SK-N-SH (cell line): ENCODE measurements at regions not wholly inside any gene's neighbourhood (a gene's known extent, or its start where the extent isn't known, plus 50 kb on each side); places are given as distances from the start of the nearest gene placed in this dataset.

ENCODE experiments used
- CTCF ChIA-PET: fragments of 300-600, 350-600 bp; formaldehyde crosslinking; extraction: SDS; loops from one replicate; lab custom pipeline; 2021; lab: Yijun Ruan, JAX
- POLR2A ChIA-PET: fragments of 350-600 bp; sonication (Branson Sonifier 250); formaldehyde crosslinking; extraction: SDS; loops from one replicate; lab custom pipeline; 2020; ENCODE audit warnings: antibody characterized with exemption, inconsistent platforms; lab: Yijun Ruan, JAX
- DNase-seq: peaks from one replicate; pipeline ENCODE4 v3.0.0; 2012
- H2AFZ ChIP-seq: fragments of 200-600 bp; sonication (generic); 2 replicates; pipeline ENCODE4 v1.8.1; 2016; ENCODE audit warnings: antibody characterized with exemption, mild to moderate bottlenecking, low read depth
- H3F3A ChIP-seq: fragments of 200-600 bp; sonication (generic); replicated peaks from 2 replicates; pipeline ENCODE3; 2016; ENCODE audit warnings: antibody characterized with exemption, mild to moderate bottlenecking; ENCODE audit not compliant: insufficient read depth
- H3K27ac ChIP-seq, 2 experiments: fragments of 200-500 bp in 1 of 2; fragments of 200-600 bp in 1 of 2; sonication (Bioruptor generic) in 1 of 2; sonication (generic), shearing (Covaris generic) in 1 of 2; 2 replicates each; pipeline versions ENCODE4 v1.5.1 to v1.6.1; 2014 to 2016; ENCODE audit warnings: low read depth in 2 of 2, inconsistent platforms in 1 of 2, low read length in 1 of 2, mild to moderate bottlenecking in 1 of 2, mixed read lengths in 1 of 2
- H3K27me3 ChIP-seq: fragments of 200-600 bp; sonication (generic), shearing (Covaris generic); 2 replicates; pipeline ENCODE4 v1.6.1; 2016; ENCODE audit warnings: mixed run types; ENCODE audit not compliant: insufficient read depth
- H3K36me3 ChIP-seq, 2 experiments: fragments of 200-500 bp in 1 of 2; fragments of 200-600 bp in 1 of 2; sonication (Bioruptor generic) in 1 of 2; sonication (generic) in 1 of 2; replicated peaks in 1 of 2; 2 replicates each; pipeline versions ENCODE3 to v1.5.1; 2014 to 2016; ENCODE audit warnings: low read length in 1 of 2, mild to moderate bottlenecking in 1 of 2; ENCODE audit not compliant: insufficient read depth in 2 of 2, control insufficient read depth in 1 of 2
- H3K4me1 ChIP-seq, 2 experiments: fragments of 200-500 bp in 1 of 2; fragments of 200-600 bp in 1 of 2; sonication (Bioruptor generic) in 1 of 2; sonication (generic), shearing (Covaris generic) in 1 of 2; 2 replicates each; pipeline versions ENCODE4 v1.5.1 to v1.6.1; 2014 to 2016; ENCODE audit warnings: low read depth in 1 of 2, low read length in 1 of 2, mixed run types in 1 of 2; ENCODE audit not compliant: insufficient read depth in 2 of 2, control insufficient read depth in 1 of 2
- H3K4me2 ChIP-seq: fragments of 200-600 bp; sonication (generic), shearing (Covaris generic); 2 replicates; pipeline ENCODE4 v1.6.1; 2017; ENCODE audit warnings: mixed run types
- H3K4me3 ChIP-seq, 2 experiments: fragments of 200-500 bp in 1 of 2; fragments of 200-600 bp in 1 of 2; sonication (Bioruptor generic) in 1 of 2; sonication (generic), shearing (Covaris generic) in 1 of 2; 2 replicates each; pipeline versions ENCODE4 v1.5.1 to v1.8.1; 2014 to 2016; ENCODE audit warnings: low read depth in 2 of 2, inconsistent platforms in 1 of 2, low read length in 1 of 2, mild to moderate bottlenecking in 1 of 2, mixed read lengths in 1 of 2, moderate library complexity in 1 of 2
- H3K79me2 ChIP-seq: fragments of 200-600 bp; sonication (generic); 2 replicates; pipeline ENCODE4 v1.8.1; 2017; ENCODE audit warnings: mild to moderate bottlenecking; ENCODE audit not compliant: insufficient read depth
- H3K9ac ChIP-seq: fragments of 200-600 bp; sonication (generic); 2 replicates; pipeline ENCODE4 v1.6.1; 2017; ENCODE audit warnings: mixed run types
- H3K9me2 ChIP-seq: fragments of 200-600 bp; sonication (generic); 2 replicates; pipeline ENCODE4 v1.6.1; 2017; ENCODE audit warnings: mixed run types
- H3K9me3 ChIP-seq: fragments of 200-600 bp; sonication (generic); 2 replicates; pipeline ENCODE4 v1.6.1; 2017; ENCODE audit warnings: mixed run types, mild to moderate bottlenecking, moderate library complexity
- H4K20me1 ChIP-seq: fragments of 200-600 bp; sonication (generic); 2 replicates; pipeline ENCODE4 v1.6.1; 2017; ENCODE audit warnings: mild to moderate bottlenecking, mixed run types; ENCODE audit not compliant: insufficient read depth
- CTCF ChIP-seq: fragments of 200-600 bp; sonication (generic); IDR thresholded peaks from 2 replicates; pipeline ENCODE4 v1.6.1; 2017; ENCODE audit warnings: antibody characterized with exemption, mild to moderate bottlenecking, moderate library complexity
- EP300 ChIP-seq, 2 experiments: IDR thresholded peaks; 2 replicates each; pipeline versions ENCODE4 v1.4.0 to v1.6.1; 2012; ENCODE audit warnings: borderline replicate concordance in 1 of 2, low read depth in 1 of 2, low read length in 1 of 2
- FOSL2 ChIP-seq: IDR thresholded peaks from 2 replicates; pipeline ENCODE4 v1.4.0; 2012; ENCODE audit warnings: low read depth, mild to moderate bottlenecking, moderate library complexity, borderline replicate concordance
- FOXJ3 ChIP-seq: sonication (generic); formaldehyde crosslinking; IDR thresholded peaks from 2 replicates; pipeline ENCODE4 v1.5.1; 2020; ENCODE audit warnings: mild to moderate bottlenecking, missing genetic modification reagents
- FOXM1 ChIP-seq: IDR thresholded peaks from 2 replicates; pipeline ENCODE4 v1.4.0; 2012; ENCODE audit warnings: low read depth, mild to moderate bottlenecking
- GABPA ChIP-seq: IDR thresholded peaks from 2 replicates; pipeline ENCODE4 v1.4.0; 2012; ENCODE audit warnings: low read depth, mild to moderate bottlenecking
- GATA2 ChIP-seq: sonication (generic); formaldehyde crosslinking; IDR thresholded peaks from 2 replicates; pipeline ENCODE4 v1.5.0; 2020; ENCODE audit warnings: mild to moderate bottlenecking, missing genetic modification reagents
- MAX ChIP-seq: IDR thresholded peaks from 2 replicates; pipeline ENCODE4 v1.4.0; 2012; ENCODE audit warnings: low read depth
- MEF2A ChIP-seq: IDR thresholded peaks from 2 replicates; pipeline ENCODE4 v1.4.0; 2012; ENCODE audit warnings: low read depth, borderline replicate concordance
- MXI1 ChIP-seq: IDR thresholded peaks from 2 replicates; pipeline ENCODE4 v1.6.1; 2012; ENCODE audit warnings: mild to moderate bottlenecking, low read depth, low read length, improper control_type of control experiment
- NRF1 ChIP-seq: IDR thresholded peaks from 2 replicates; pipeline ENCODE4 v1.6.1; 2012; ENCODE audit warnings: low read depth, mild to moderate bottlenecking, low read length
- POLR2AphosphoS5 ChIP-seq: IDR thresholded peaks from 2 replicates; pipeline ENCODE4 v1.6.1; 2012; ENCODE audit warnings: low read depth, low read length
- REST ChIP-seq: IDR thresholded peaks from 2 replicates; pipeline ENCODE4 v1.6.1; 2012; ENCODE audit warnings: mild to moderate bottlenecking, low read depth, low read length, moderate library complexity
- RXRA ChIP-seq: IDR thresholded peaks from 2 replicates; pipeline ENCODE4 v1.4.0; 2012; ENCODE audit warnings: low read depth, mild to moderate bottlenecking, borderline replicate concordance
- SIN3A ChIP-seq: IDR thresholded peaks from 2 replicates; pipeline ENCODE4 v1.6.1; 2012; ENCODE audit warnings: low read depth, mild to moderate bottlenecking, low read length, moderate library complexity, borderline replicate concordance
- USF1 ChIP-seq: IDR thresholded peaks from 2 replicates; pipeline ENCODE4 v1.4.0; 2012; ENCODE audit warnings: low read depth, borderline replicate concordance
- USF2 ChIP-seq: fragments of 150-350 bp; IDR thresholded peaks from 2 replicates; pipeline ENCODE4 v1.6.1; 2017; ENCODE audit warnings: antibody characterized with exemption, low read length, low read depth, borderline replicate concordance
- YY1 ChIP-seq: IDR thresholded peaks from 2 replicates; pipeline ENCODE4 v1.4.0; 2012; ENCODE audit warnings: low read depth, mild to moderate bottlenecking
- WGBS: methylation state at CpG from one replicate; pipeline ENCODE4 v1.1.6; 2017; ENCODE audit warnings: low lambda C conversion rate; 5-methylcytosine and 5-hydroxymethylcytosine counted together

DNA sequence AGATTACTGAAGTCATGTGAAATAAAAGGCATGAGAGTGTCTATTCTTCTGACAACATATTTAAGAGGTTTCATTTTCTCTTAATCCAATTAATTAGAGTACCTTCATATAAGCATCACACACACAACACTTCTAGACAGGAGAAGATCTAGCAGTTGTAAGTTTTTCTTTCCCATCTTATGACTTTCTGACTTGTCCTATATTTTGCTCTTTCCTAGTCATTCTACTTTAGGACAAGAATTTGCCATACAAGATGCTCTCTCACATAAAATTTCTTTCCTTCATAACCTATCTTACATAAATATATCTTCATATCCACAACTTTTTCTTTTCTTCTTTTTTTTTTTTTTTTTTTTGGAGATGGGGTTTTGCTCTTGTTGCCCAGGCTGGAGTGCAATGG is 118.3 kb upstream of the SERPIND1 start:
- no peak overlapping the region for H3K4me2 ChIP-seq
- no peaks in the 10 kb centered on the region for H3K9me3 ChIP-seq
- H2AFZ ChIP-seq: no peak overlapping the region
- H3K36me3 ChIP-seq: no peaks in the 10 kb centered on the region
- peaks cover 15% of the 10 kb centered on the region; the same call in 1 of the 2 replicates for H3K27me3 ChIP-seq
- POLR2A ChIA-PET: no interaction called here
- no peak overlapping the region for H3K4me3 ChIP-seq
- H3K9me2 ChIP-seq: no peaks in the 10 kb centered on the region
- DNase-seq: no peak
- no peaks in the 10 kb centered on the region for H4K20me1 ChIP-seq
- CTCF ChIA-PET: no interaction called here
- no peak overlapping the region for H3K27ac ChIP-seq
- H3K9ac ChIP-seq: no peak overlapping the region
- H3F3A ChIP-seq: no peaks in the 10 kb centered on the region
- TF ChIP-seq REST (no peak), USF1 (no peak), CTCF (no peak), GATA2 (no peak), NRF1 (no peak), EP300 (IDR thresholded peaks at IDR 0.05; ENCODE audit: borderline replicate concordance in 1 of 2, low read depth in 1 of 2, low read length in 1 of 2) (no peak), FOSL2 (no peak), RXRA (no peak), MXI1 (no peak), SIN3A (no peak), GABPA (no peak)
- H3K79me2 ChIP-seq: no peaks in the 10 kb centered on the region
- H3K4me1 ChIP-seq: no peaks in the 10 kb centered on the region; a peak in 1 of 4 replicates

- H2AFZ ChIP-seq: no peak overlapping the region
- 86% methylated on average over 12 of the region's 12 CpGs for WGBS
- no peak overlapping the region for H3K4me3 ChIP-seq
- H3K36me3 ChIP-seq: no peaks in the 10 kb centered on the region
- CTCF ChIA-PET: no interaction called here
- POLR2A ChIA-PET: no interaction called here
- H3F3A ChIP-seq: no peaks in the 10 kb centered on the region
- no peak for DNase-seq
- no peaks in the 10 kb centered on the region for H3K9me2 ChIP-seq
- H4K20me1 ChIP-seq: no peaks in the 10 kb centered on the region
- H3K4me2 ChIP-seq: no peak overlapping the region
- H3K9ac ChIP-seq: no peak overlapping the region
- H3K27me3 ChIP-seq: peaks cover 15% of the 10 kb centered on the region; the same call in 1 of the 2 replicates
- no peak overlapping the region for H3K27ac ChIP-seq
- no peaks in the 10 kb centered on the region for H3K9me3 ChIP-seq
- no peaks in the 10 kb centered on the region for H3K79me2 ChIP-seq
- no peaks in the 10 kb centered on the region; a peak in 1 of 4 replicates for H3K4me1 ChIP-seq
- no peak for TF ChIP-seq REST
- no peak for TF ChIP-seq MAX
- TF ChIP-seq MEF2A: no peak
- TF ChIP-seq FOXJ3 (CRISPR knock-in tag): no peak
- TF ChIP-seq MXI1: no peak
- TF ChIP-seq NRF1: no peak
- TF ChIP-seq SIN3A: no peak
- TF ChIP-seq YY1: no peak
- no peak for TF ChIP-seq FOXM1
- TF ChIP-seq POLR2AphosphoS5: no peak
- no peak for TF ChIP-seq USF2
Measured at GRCh38 chr22:20656516-20656901, 117.4 kb upstream of the SERPIND1 start.
